ENCODE measurements at regions not wholly inside any gene's neighbourhood (a gene's known extent, or its start where the extent isn't known, plus 50 kb on each side); places are given as distances from the start of the nearest gene placed in this dataset.

DNA sequence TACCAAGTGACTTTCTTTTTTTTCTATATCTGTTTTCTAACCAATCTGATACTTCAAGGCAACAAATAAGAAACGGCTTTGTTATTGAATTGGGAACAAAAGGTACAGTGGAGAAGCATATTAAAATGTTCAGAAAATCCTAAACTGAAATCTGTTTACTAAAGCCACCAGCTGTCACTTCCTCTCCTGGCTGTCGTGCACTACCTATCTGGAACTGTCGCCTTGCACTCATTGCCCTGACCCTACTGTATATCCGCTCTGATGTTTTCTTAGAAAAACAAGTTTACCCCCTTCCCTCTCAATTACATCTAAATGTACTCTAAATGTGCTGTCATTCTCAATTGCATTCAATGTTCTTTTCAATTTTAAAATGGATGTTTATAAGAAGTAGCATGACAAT lies 439.8 kb upstream of the ARRDC4 start:
- no peaks in the 10 kb centered on the region for H4K20me1 ChIP-seq (ENCODE audit: insufficient read depth, low read length)
- POLR2A ChIA-PET: interaction anchor here (0.6 kb wide), 1 partner anchor 1685 kb away, joined by 4 read pairs; no protein-coding TSS in a partner anchor
- H3K4me1 ChIP-seq (ENCODE audit: insufficient read depth, low read length, poor library complexity, severe bottlenecking): no peaks in the 10 kb centered on the region
- H3K9me2 ChIP-seq (ENCODE audit: insufficient read depth, low read length): no peaks in the 10 kb centered on the region
- no peak for TF ChIP-seq EZH2phosphoT487 (IDR thresholded peaks at IDR 0.05; ENCODE audit: borderline replicate concordance, low read depth, low read length)
- CTCF ChIA-PET (ENCODE audit: unreplicated experiment): no interaction called here
- intact Hi-C loops (cut with micrococcal nuclease; ENCODE audit: unreplicated experiment): no loop called here
- H2AFZ ChIP-seq (ENCODE audit: low read length): no peak overlapping the region
- BruUV-seq (replicated peaks): no TSS peak
- H3K9me3 ChIP-seq (ENCODE audit: low read length): no peaks in the 10 kb centered on the region
- no peak overlapping the region for H3K4me3 ChIP-seq (ENCODE audit: low read depth, low read length, poor library complexity, severe bottlenecking)
- H3K36me3 ChIP-seq (ENCODE audit: insufficient read depth, low read length): no peaks in the 10 kb centered on the region
- H3K79me2 ChIP-seq (ENCODE audit: insufficient read depth, low read depth, low read length): no peaks in the 10 kb centered on the region
- H3K4me2 ChIP-seq (ENCODE audit: low read length): no peak overlapping the region
- no peak overlapping the region for H3K27ac ChIP-seq (ENCODE audit: low read depth, low read length, poor library complexity, severe bottlenecking)
- DNase-seq (ENCODE audit: low spot score): no peak

- DNase-seq (ENCODE audit: low spot score): no peak
- Histone ChIP-seq H4K20me1 (ENCODE audit: insufficient read depth, low read length) (no peaks in the 10 kb centered on the region), H3K4me3 (ENCODE audit: low read depth, low read length, poor library complexity, severe bottlenecking) (no peak overlapping the region), H2AFZ (ENCODE audit: low read length) (no peak overlapping the region), H3K27ac (ENCODE audit: low read depth, low read length, poor library complexity, severe bottlenecking) (no peak overlapping the region), H3K9me3 (ENCODE audit: low read length) (no peaks in the 10 kb centered on the region), H3K4me1 (ENCODE audit: insufficient read depth, low read length, poor library complexity, severe bottlenecking) (no peaks in the 10 kb centered on the region), H3K9me2 (ENCODE audit: insufficient read depth, low read length) (no peaks in the 10 kb centered on the region), H3K36me3 (ENCODE audit: insufficient read depth, low read length) (no peaks in the 10 kb centered on the region), H3K79me2 (ENCODE audit: insufficient read depth, low read depth, low read length) (no peaks in the 10 kb centered on the region), H3K4me2 (ENCODE audit: low read length) (no peak overlapping the region)
- TF ChIP-seq, protein P1, sequence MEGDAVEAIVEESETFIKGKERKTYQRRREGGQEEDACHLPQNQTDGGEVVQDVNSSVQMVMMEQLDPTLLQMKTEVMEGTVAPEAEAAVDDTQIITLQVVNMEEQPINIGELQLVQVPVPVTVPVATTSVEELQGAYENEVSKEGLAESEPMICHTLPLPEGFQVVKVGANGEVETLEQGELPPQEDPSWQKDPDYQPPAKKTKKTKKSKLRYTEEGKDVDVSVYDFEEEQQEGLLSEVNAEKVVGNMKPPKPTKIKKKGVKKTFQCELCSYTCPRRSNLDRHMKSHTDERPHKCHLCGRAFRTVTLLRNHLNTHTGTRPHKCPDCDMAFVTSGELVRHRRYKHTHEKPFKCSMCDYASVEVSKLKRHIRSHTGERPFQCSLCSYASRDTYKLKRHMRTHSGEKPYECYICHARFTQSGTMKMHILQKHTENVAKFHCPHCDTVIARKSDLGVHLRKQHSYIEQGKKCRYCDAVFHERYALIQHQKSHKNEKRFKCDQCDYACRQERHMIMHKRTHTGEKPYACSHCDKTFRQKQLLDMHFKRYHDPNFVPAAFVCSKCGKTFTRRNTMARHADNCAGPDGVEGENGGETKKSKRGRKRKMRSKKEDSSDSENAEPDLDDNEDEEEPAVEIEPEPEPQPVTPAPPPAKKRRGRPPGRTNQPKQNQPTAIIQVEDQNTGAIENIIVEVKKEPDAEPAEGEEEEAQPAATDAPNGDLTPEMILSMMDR (conservative IDR thresholded peaks at IDR 0.05; ENCODE audit: low read length): no peak
- TF ChIP-seq EZH2phosphoT487 (IDR thresholded peaks at IDR 0.05; ENCODE audit: borderline replicate concordance, low read depth, low read length): no peak
- intact Hi-C loops (cut with micrococcal nuclease; ENCODE audit: unreplicated experiment): no loop called here
- no TSS peak for BruUV-seq (replicated peaks)
- CTCF ChIA-PET (ENCODE audit: unreplicated experiment): no interaction called here
- POLR2A ChIA-PET: no interaction called here
Observed at GRCh38 chr15:97521381-97522285, 438.9 kb upstream of the ARRDC4 start.

DNA sequence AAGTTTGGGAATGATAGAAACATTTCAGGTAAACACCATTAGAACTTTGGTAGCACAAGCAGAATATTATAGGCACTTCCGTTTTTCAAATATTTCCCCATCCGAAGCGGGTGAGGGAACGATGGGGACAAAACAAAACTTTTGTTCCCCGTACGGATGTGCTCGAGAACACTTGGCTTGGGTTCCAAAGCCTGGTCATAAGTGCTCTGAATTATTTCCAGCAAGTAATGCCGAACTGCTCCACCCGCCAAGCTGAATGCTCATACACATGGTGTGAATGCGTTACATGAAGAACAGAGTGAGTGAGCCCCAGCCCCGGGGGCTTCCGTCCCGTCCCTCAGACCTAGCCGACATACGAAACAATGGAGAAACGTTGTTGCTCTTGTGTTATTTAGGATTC lies 438.2 kb upstream of the ARRDC4 start:
- Histone ChIP-seq H3K27ac (ENCODE audit: low read depth, low read length, poor library complexity, severe bottlenecking) (no peak overlapping the region), H3K4me2 (ENCODE audit: low read length) (no peak overlapping the region), H3K9me2 (ENCODE audit: insufficient read depth, low read length) (no peaks in the 10 kb centered on the region), H3K4me3 (ENCODE audit: low read depth, low read length, poor library complexity, severe bottlenecking) (no peak overlapping the region), H3K4me1 (ENCODE audit: insufficient read depth, low read length, poor library complexity, severe bottlenecking) (no peaks in the 10 kb centered on the region), H2AFZ (ENCODE audit: low read length) (no peak overlapping the region), H3K79me2 (ENCODE audit: insufficient read depth, low read depth, low read length) (no peaks in the 10 kb centered on the region), H3K36me3 (ENCODE audit: insufficient read depth, low read length) (no peaks in the 10 kb centered on the region), H4K20me1 (ENCODE audit: insufficient read depth, low read length) (no peaks in the 10 kb centered on the region), H3K9me3 (ENCODE audit: low read length) (no peaks in the 10 kb centered on the region)
- ChIA-PET POLR2A (no interaction called here), CTCF (ENCODE audit: unreplicated experiment) (no interaction called here)
- BruUV-seq (replicated peaks): no TSS peak
- intact Hi-C loops (cut with micrococcal nuclease; ENCODE audit: unreplicated experiment): no loop called here
- no peak for TF ChIP-seq EZH2phosphoT487 (IDR thresholded peaks at IDR 0.05; ENCODE audit: borderline replicate concordance, low read depth, low read length)
- TF ChIP-seq, protein P1 (conservative IDR thresholded peaks at IDR 0.05; ENCODE audit: low read length): no peak
- no peak for DNase-seq (ENCODE audit: low spot score)
